HG03575 (cell line): ENCODE measurements at regions not wholly inside any gene's neighbourhood (a gene's known extent, or its start where the extent isn't known, plus 50 kb on each side); places are given as distances from the start of the nearest gene placed in this dataset.

ENCODE experiments used
- ATAC-seq: cut with Tn5 transposase; IDR thresholded peaks from one replicate; pipeline ENCODE4 v1.9.1; 2021; ENCODE audit not compliant: unreplicated experiment, insufficient number of reproducible peaks, low FRiP score; ENCODE audit errors: extremely low read depth

GRCh38 chr12:88951177-88951576, 370.9 kb upstream of the KITLG start:
- no peak for ATAC-seq

DNA sequence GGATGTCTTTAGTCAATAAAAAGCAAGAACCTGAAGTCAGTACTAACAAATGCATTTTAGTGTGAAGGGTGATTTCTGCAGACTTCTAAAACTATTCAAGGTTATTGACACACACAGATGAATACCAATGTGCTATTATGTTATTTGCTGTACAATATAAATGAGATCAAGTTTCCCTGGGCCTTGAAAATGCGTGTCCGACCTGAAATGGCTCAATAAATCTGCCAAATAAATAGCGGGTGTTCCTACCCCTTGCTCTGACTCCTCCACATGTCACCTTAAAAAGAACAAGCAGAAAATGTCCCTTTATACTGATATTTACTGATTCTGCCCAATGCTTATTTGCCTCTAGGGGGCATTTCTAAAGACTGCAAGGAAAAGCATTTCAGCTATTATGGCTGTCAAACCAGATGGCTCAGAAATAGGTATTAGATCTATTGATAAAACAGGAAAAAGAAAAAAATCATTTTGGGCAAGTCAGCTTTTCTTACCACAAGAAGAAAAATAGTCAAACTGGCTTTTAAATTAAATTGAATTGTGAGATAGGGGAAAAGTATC, 367.3 kb upstream of the KITLG start:
- no peak for ATAC-seq

GRCh38 chr12:88946372-88946997, 366.2 kb upstream of the KITLG start:
- peak; percentile 60 for ATAC-seq

DNA sequence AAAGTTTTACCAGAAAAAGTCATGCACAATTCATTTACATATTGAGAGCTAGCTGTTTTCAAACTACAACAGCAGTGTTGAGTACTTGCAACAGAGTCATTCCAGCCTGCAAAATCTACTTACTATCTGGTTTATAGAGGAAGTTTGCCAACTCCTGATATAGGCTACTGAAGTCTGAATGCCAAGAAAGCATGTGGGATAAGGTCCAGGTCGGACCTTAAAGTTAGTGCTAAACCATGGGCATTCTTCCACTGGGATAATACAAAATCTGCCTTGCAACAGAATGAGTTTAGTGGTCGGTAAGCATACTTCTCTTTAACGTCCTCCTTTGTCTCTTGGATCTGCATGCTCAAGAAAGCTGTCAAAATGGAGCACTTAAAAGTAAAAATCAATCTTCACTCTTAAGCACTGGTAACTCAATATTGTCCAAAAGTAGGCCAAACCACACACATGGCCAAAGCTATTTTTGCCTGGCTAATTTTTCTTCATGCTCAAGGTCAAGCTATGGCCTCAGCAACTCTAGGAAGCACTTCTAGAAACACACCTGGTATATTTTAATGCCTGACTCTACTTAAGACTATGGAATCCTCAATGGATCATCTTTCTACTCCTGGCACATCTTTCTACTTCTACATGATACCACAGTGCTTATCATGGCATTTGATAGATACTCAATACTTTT, 364.9 kb upstream of the KITLG start:
- no peak for ATAC-seq

GRCh38 chr12:88944397-88944796, 364.1 kb upstream of the KITLG start:
- ATAC-seq, result no peak

- ATAC-seq, result no peak
Measured at GRCh38 chr12:88940854-88941253, 360.6 kb upstream of the KITLG start.

- no peak for ATAC-seq
Measured at GRCh38 chr12:88935856-88936255, 355.6 kb upstream of the KITLG start.

DNA sequence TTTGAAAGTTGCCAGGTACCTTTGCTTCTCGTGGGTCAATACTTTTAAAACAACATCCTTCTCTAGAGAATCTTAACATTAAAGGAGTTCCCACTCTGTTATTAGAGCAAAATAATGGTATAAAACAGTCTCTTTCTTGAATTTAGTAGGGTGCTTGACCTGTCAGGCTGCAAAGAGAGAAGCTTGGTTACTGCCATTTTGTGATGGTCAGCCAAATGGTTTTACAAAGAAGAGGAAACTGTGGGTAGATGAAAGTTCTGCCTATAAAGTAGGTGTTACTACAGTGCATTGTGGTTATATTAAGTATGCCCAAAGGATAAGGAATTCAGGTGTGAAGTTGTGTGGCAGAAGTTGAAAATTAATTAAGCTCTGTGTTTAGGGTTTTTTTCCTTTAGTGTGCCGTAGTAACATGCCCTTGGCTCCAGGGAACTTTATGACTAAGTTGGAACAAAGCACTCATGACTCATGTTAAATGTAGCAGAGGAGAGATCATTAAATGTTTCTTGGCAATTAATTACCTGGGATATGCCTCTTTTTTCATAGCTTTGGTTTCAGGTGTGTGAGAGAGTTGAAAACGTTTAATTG, 354.0 kb upstream of the KITLG start:
- ATAC-seq, result no peak

DNA sequence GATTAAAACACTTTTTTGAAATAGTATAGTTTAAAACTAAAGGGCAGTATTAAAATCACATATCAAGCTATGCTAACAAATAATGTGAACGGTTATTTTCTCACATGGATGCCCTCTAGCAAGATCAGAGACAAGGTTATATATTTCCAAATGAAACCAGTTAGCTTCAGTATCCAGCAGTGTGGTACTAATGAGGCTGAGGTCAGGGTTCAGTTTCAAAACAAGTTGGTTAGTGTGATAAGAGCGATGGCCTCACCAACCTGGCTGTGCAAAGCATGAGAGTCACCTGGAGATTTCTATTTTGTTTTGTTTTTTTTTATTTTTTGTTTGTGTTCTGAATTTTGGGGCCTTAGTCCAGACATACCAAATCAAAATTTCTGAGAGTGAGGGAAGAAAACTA, 352.2 kb upstream of the KITLG start:
- no peak for ATAC-seq

DNA sequence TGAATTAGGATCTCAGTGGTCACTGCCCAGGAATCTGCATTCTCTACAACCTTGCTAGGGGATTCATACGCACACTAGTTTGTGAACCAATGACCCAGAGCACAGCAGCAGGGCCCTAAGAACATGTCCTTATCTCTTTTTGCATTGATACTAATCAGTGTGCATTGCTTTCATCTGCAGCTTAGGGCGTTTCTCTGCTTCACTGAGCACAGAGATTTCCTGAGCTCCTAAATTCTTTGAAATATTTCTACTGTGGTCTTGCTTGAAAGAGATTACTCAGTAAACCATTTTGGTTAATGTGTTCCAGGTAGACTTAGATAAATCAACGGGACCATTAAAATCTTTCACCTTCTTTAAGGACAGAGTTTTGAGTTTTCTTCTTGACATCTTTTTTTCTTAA, 351.3 kb upstream of the KITLG start:
- ATAC-seq, result no peak

DNA sequence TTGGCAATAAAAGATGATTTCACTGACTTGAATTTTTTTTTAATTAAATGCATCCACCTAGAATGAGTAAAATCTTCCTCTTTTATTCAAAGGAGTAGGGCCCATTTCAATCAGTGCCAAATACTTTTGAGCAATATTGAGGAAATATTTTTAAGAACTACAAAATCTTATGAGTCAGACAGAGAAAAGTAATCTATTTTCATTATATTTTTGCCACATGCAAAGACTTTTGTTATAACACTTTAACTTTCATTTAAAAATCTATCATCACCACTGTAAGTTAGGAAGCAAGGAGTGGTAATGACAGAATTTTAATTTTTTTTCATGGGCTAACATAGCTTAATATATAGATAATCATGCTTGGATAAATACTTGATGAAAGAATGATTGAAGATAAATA, 345.2 kb upstream of the KITLG start:
- no peak for ATAC-seq

- ATAC-seq, result no peak
Measured at GRCh38 chr12:88924162-88924561, 343.9 kb upstream of the KITLG start.

DNA sequence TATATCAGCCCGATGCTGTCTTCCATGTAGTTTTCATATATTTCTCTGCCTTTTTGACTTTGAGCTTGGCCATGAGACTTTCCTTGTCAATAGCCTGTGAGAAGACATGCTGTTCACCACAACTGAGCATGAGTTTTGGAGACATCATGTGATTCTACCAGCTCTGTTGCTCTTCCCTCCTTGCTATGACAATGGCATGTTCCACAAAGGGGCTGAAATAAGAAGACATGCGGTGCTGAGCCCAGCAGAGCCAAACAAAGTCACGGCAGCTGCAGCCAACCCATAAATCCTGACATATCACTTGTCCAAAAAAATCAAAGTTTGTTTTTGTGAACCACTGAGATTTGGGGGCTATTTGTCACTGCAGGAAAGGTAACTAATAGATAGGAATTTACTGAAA, 343.4 kb upstream of the KITLG start:
- no peak for ATAC-seq

DNA sequence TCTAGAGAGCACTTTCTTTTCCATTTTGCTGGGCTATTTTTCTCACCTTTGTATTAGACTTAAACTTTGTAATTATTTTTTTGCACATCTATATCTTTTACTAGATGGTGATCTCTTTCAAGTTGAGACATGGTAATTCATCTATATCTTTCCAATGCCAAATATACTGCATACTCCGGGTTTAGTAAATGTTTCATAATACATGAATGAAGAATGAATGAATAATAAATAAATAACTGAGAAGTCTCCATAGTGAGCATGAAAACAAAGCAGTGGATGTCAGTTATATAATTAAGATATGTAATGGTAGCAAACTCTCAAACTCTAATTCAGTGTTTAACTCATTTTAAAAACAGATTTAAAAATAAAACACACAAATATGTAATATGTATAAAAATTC, 342.5 kb upstream of the KITLG start:
- no peak for ATAC-seq

DNA sequence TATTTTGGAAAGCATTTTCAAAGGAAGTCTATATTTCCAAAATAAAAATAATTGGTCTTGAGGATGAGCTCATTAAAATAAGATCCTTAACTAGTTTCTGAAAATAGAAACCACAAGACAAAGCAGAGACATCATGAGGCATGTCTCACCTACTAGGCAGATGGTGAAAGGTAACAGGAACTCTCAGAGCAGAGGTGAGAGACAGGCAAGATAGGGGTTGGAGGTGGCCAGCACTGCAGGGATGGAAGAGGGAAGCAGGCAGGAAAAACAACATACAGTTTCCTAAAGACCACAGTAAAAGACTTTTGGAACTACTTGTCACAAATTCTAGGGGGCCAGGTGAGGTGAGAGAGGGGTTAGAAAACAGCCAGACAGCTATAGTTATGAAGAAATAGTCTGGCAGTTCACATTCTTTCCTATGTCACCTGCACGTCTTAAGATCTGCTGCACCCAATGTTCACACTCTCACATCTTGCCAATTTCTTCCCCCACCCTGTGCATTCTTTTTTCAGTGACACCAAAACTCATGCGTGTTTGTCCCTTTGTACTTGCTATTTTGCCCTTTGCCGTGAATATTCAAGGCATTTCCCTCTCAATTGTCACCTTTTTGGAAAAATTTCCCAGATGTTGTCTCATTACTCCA, 341.7 kb upstream of the KITLG start:
- ATAC-seq, result no peak

- no peak for ATAC-seq
Measured at GRCh38 chr12:88921434-88921833, 341.2 kb upstream of the KITLG start.

GRCh38 chr12:88918161-88918560, 337.9 kb upstream of the KITLG start:
- ATAC-seq, result no peak

DNA sequence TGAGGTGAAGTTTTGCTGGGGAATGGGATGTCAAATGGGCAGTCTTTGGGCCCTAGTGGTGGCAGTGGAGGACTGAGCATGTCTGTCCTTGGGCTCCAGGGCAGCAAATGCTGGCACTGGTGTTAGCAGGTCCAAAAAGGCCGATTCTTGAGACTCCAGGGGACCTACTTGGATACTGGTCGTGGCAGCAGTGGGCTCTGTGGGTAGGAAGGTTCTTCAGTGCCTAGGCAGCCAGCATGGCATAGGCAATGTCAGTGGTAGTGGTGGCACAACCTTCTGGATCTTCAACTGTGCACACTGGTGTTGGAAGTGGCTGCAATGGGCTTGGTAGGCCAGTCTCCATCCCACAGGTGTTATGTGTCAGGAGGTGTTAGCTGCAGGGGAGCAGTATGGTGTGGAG, 334.7 kb upstream of the KITLG start:
- no peak for ATAC-seq

DNA sequence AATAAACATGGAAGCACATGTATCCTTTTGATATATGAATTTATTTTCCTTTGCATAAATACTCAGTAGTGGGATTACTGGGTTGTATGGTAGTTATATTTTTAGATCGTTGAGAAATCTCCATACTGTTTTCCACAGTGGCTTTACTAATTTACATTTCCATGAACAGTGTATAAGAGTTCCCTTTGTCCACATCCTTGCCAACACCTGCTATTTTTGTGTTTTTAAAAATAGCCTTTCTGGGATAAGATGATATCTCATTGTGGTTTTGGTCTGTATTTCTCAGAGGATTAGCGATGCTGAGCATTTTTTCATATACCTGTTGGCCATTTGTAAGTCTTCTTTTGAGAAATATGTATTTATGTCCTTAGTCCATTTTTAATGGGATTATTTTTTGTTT, 329.2 kb upstream of the KITLG start:
- no peak for ATAC-seq

GRCh38 chr12:88908345-88908744, 328.1 kb upstream of the KITLG start:
- no peak for ATAC-seq
